ENCODE measurements at regions not wholly inside any gene's neighbourhood (a gene's known extent, or its start where the extent isn't known, plus 50 kb on each side); places are given as distances from the start of the nearest gene placed in this dataset.

DNA sequence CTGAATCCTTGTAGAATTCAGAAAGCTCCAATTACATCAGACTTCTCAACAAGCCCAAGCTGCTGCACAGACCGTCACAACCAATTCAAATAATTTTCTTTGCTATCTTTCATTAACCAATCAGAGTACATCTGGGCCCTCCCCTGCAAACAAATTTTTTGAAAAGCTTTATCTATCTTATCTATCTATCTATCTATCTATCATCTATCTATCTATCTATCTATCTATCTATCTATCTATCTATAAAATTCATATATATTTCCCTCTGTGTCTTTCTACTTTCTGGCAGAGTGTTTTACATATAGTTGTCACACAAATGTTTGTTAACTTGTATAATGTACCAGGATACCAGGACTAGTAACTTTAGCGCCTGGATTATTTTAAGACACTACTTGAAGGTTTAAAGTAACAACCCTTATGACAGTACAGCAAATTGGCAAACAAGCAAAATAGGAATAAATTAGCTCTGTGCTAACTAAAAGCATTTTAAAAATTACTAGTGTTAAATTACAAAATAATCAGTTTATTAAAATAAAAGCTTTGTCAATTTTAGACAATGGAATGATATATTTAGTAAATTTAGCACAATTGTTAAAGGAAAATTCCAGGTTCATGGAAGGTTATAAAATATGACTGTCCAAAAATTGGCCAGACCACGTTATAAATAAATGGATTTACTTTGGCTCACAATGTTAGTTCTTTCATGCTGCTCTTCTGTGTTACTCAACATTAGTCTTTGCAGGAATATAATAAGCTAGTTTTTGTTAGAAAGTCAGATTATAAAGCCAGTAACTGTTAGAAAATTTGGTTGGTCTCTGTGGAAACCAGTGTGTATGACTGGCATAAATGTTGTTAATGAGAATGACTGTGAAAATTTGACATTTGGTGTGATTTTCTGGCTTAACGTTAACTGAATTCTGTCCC is 138.6 kb downstream of the SUCNR1 start:
- TF ChIP-seq GTF2I (CRISPR knock-in tag; conservative IDR thresholded peaks at IDR 0.05) (no peak), CBFB (CRISPR knock-in tag; IDR thresholded peaks at IDR 0.05; ENCODE audit: low read depth) (no peak), NFATC4 (CRISPR knock-in tag; IDR thresholded peaks at IDR 0.05) (no peak), GABPB1 (CRISPR knock-in tag; IDR thresholded peaks at IDR 0.05) (no peak), ZNF219 (CRISPR knock-in tag; IDR thresholded peaks at IDR 0.05; ENCODE audit: borderline replicate concordance) (no peak), TEAD4 (CRISPR knock-in tag; IDR thresholded peaks at IDR 0.05) (no peak), ZNF138 (CRISPR knock-in tag; conservative IDR thresholded peaks at IDR 0.05) (no peak), ZNF232 (CRISPR knock-in tag; IDR thresholded peaks at IDR 0.05) (no peak), JAZF1 (CRISPR knock-in tag; IDR thresholded peaks at IDR 0.05) (no peak), ATF1 (CRISPR knock-in tag; IDR thresholded peaks at IDR 0.05) (no peak), OVOL2 (CRISPR knock-in tag; IDR thresholded peaks at IDR 0.05; ENCODE audit: borderline replicate concordance) (no peak), RORB (CRISPR knock-in tag; IDR thresholded peaks at IDR 0.05) (no peak)
- TF ChIP-seq, protein P1, sequence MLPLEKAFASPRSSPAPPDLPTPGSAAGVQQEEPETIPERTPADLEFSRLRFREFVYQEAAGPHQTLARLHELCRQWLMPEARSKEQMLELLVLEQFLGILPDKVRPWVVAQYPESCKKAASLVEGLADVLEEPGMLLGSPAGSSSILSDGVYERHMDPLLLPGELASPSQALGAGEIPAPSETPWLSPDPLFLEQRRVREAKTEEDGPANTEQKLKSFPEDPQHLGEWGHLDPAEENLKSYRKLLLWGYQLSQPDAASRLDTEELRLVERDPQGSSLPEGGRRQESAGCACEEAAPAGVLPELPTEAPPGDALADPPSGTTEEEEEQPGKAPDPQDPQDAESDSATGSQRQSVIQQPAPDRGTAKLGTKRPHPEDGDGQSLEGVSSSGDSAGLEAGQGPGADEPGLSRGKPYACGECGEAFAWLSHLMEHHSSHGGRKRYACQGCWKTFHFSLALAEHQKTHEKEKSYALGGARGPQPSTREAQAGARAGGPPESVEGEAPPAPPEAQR (CRISPR knock-in tag; IDR thresholded peaks at IDR 0.05), result no peak
- TF ChIP-seq, protein P2, sequence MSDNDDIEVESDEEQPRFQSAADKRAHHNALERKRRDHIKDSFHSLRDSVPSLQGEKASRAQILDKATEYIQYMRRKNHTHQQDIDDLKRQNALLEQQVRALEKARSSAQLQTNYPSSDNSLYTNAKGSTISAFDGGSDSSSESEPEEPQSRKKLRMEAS (CRISPR knock-in tag; IDR thresholded peaks at IDR 0.05), result no peak
- TF ChIP-seq, protein P3, sequence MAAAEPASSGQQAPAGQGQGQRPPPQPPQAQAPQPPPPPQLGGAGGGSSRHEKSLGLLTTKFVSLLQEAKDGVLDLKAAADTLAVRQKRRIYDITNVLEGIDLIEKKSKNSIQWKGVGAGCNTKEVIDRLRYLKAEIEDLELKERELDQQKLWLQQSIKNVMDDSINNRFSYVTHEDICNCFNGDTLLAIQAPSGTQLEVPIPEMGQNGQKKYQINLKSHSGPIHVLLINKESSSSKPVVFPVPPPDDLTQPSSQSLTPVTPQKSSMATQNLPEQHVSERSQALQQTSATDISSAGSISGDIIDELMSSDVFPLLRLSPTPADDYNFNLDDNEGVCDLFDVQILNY (CRISPR knock-in tag; IDR thresholded peaks at IDR 0.05), result no peak
- TF ChIP-seq, protein P4, sequence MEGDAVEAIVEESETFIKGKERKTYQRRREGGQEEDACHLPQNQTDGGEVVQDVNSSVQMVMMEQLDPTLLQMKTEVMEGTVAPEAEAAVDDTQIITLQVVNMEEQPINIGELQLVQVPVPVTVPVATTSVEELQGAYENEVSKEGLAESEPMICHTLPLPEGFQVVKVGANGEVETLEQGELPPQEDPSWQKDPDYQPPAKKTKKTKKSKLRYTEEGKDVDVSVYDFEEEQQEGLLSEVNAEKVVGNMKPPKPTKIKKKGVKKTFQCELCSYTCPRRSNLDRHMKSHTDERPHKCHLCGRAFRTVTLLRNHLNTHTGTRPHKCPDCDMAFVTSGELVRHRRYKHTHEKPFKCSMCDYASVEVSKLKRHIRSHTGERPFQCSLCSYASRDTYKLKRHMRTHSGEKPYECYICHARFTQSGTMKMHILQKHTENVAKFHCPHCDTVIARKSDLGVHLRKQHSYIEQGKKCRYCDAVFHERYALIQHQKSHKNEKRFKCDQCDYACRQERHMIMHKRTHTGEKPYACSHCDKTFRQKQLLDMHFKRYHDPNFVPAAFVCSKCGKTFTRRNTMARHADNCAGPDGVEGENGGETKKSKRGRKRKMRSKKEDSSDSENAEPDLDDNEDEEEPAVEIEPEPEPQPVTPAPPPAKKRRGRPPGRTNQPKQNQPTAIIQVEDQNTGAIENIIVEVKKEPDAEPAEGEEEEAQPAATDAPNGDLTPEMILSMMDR (IDR thresholded peaks at IDR 0.05), result no peak
- TF ChIP-seq, protein P5, sequence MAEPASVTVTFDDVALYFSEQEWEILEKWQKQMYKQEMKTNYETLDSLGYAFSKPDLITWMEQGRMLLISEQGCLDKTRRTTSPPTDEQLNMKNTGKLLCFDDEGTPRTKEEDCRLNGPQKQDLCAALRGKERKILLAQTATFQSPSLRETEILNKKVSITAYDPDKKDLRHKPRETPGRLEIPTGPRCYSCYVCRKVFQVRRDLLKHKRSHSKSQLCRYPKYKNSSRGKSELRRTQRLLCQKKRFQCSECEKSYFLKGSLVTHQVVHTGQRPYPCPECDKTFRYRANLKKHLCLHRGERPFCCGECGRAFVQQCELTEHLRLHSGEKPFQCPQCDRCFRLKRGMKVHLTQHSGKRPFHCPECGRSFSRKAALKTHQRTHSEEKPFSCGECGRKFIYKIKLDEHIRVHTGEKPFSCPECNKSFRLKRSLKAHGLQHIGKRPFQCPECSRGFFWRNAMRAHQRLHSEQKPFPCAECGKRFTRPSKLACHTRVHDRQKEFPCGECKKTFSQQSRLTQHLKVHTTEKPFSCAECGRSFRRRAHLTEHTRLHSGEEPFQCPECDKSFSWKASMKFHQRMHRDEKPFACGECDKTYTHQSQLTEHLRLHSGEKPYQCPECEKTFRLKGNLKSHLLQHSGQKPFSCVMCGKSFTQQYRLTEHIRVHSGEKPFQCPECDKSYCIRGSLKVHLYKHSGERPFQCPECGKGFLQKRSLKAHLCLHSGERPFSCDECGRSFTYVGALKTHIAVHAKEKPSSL (CRISPR knock-in tag; conservative IDR thresholded peaks at IDR 0.05), result no peak
- TF ChIP-seq, protein P6, sequence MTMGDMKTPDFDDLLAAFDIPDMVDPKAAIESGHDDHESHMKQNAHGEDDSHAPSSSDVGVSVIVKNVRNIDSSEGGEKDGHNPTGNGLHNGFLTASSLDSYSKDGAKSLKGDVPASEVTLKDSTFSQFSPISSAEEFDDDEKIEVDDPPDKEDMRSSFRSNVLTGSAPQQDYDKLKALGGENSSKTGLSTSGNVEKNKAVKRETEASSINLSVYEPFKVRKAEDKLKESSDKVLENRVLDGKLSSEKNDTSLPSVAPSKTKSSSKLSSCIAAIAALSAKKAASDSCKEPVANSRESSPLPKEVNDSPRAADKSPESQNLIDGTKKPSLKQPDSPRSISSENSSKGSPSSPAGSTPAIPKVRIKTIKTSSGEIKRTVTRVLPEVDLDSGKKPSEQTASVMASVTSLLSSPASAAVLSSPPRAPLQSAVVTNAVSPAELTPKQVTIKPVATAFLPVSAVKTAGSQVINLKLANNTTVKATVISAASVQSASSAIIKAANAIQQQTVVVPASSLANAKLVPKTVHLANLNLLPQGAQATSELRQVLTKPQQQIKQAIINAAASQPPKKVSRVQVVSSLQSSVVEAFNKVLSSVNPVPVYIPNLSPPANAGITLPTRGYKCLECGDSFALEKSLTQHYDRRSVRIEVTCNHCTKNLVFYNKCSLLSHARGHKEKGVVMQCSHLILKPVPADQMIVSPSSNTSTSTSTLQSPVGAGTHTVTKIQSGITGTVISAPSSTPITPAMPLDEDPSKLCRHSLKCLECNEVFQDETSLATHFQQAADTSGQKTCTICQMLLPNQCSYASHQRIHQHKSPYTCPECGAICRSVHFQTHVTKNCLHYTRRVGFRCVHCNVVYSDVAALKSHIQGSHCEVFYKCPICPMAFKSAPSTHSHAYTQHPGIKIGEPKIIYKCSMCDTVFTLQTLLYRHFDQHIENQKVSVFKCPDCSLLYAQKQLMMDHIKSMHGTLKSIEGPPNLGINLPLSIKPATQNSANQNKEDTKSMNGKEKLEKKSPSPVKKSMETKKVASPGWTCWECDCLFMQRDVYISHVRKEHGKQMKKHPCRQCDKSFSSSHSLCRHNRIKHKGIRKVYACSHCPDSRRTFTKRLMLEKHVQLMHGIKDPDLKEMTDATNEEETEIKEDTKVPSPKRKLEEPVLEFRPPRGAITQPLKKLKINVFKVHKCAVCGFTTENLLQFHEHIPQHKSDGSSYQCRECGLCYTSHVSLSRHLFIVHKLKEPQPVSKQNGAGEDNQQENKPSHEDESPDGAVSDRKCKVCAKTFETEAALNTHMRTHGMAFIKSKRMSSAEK (CRISPR knock-in tag; IDR thresholded peaks at IDR 0.05; ENCODE audit: borderline replicate concordance), result no peak
- TF ChIP-seq, protein P7, sequence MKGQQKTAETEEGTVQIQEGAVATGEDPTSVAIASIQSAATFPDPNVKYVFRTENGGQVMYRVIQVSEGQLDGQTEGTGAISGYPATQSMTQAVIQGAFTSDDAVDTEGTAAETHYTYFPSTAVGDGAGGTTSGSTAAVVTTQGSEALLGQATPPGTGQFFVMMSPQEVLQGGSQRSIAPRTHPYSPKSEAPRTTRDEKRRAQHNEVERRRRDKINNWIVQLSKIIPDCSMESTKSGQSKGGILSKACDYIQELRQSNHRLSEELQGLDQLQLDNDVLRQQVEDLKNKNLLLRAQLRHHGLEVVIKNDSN (CRISPR knock-in tag; IDR thresholded peaks at IDR 0.05), result no peak
- Mint-ChIP-seq H3K27me3 (ENCODE audit: low read depth) (no peaks in the 10 kb centered on the region), H3K27ac (no peak overlapping the region), H3K4me3 (no peak overlapping the region), H3K4me1 (no peaks in the 10 kb centered on the region), H3K36me3 (no peaks in the 10 kb centered on the region), H3K9me3 (no peaks in the 10 kb centered on the region)
- ChIA-PET POLR2A (no interaction called here), CTCF (no interaction called here)
- ATAC-seq, result no peak
- no peak for DNase-seq (ENCODE audit: low spot score)
